Mesenchymal stem cell (in vitro differentiated cells and primary cell): ENCODE measurements at regions not wholly inside any gene's neighbourhood (a gene's known extent, or its start where the extent isn't known, plus 50 kb on each side); places are given as distances from the start of the nearest gene placed in this dataset.
A peak's percentile ranks its signal among the peaks of the same experiment; 100 is the strongest.

Experiments used
- DNase-seq: peaks from one replicate; pipeline ENCODE4 v3.0.0-alpha.2; 2013
- H2AFZ ChIP-seq: one replicate; pipeline ENCODE4 v1.6.1; 2013; ENCODE audit warnings: low read depth, mild to moderate bottlenecking, control low read depth, inconsistent platforms, low read length, moderate library complexity
- H2AK5ac ChIP-seq: 2 replicates; pipeline ENCODE4 v1.6.1; 2013; ENCODE audit warnings: low read length, moderate library complexity, mild to moderate bottlenecking, inconsistent platforms; ENCODE audit not compliant: severe bottlenecking
- H2BK120ac ChIP-seq: one replicate; pipeline ENCODE4 v1.6.1; 2013; ENCODE audit warnings: low read depth, mild to moderate bottlenecking, inconsistent platforms, low read length, moderate library complexity
- H2BK12ac ChIP-seq, 2 experiments: one replicate each; pipeline ENCODE4 v1.6.1; 2013; ENCODE audit warnings: inconsistent platforms in 2 of 2, low read length in 2 of 2, mild to moderate bottlenecking in 2 of 2, moderate library complexity in 2 of 2, control low read depth in 1 of 2
- H2BK15ac ChIP-seq: one replicate; pipeline ENCODE4 v1.6.1; 2013; ENCODE audit warnings: mild to moderate bottlenecking, low read depth, inconsistent platforms; ENCODE audit not compliant: poor library complexity, severe bottlenecking
- H2BK5ac ChIP-seq: 2 replicates; pipeline ENCODE4 v1.6.1; 2013; ENCODE audit warnings: low read depth, mild to moderate bottlenecking, low read length, control low read depth, inconsistent platforms; ENCODE audit not compliant: poor library complexity, severe bottlenecking
- H3K14ac ChIP-seq, 2 experiments: one replicate each; pipeline ENCODE4 v1.6.1; 2013; ENCODE audit warnings: inconsistent platforms in 2 of 2, low read length in 2 of 2, control low read depth in 1 of 2, mild to moderate bottlenecking in 1 of 2, moderate library complexity in 1 of 2
- H3K18ac ChIP-seq, 2 experiments: one replicate each; pipeline ENCODE4 v1.6.1; 2013; ENCODE audit warnings: inconsistent platforms in 2 of 2, low read length in 2 of 2, control low read depth in 1 of 2, low read depth in 1 of 2, mild to moderate bottlenecking in 1 of 2
- H3K23ac ChIP-seq, 2 experiments: one replicate each; pipeline ENCODE4 v1.6.1; 2013; ENCODE audit warnings: inconsistent platforms in 2 of 2, low read length in 2 of 2, mild to moderate bottlenecking in 2 of 2, moderate library complexity in 2 of 2, control low read depth in 1 of 2
- H3K27ac ChIP-seq: 2 replicates; pipeline ENCODE4 v1.5.1; 2013; ENCODE audit warnings: mild to moderate bottlenecking, moderate library complexity, low read length, control low read depth, inconsistent platforms; ENCODE audit not compliant: poor library complexity, severe bottlenecking
- H3K27me3 ChIP-seq, 2 experiments: 2 replicates each; pipeline versions ENCODE4 v1.6.1 to v1.7.0; 2013; ENCODE audit warnings: low read length in 2 of 2, mild to moderate bottlenecking in 2 of 2, moderate library complexity in 2 of 2, control low read depth in 1 of 2, inconsistent platforms in 1 of 2; ENCODE audit not compliant: control insufficient read depth in 1 of 2, insufficient read depth in 1 of 2
- H3K36me3 ChIP-seq, 2 experiments: 2 replicates each; pipeline versions ENCODE4 v1.6.1 to v1.7.0; 2013; ENCODE audit warnings: low read length in 2 of 2, control low read depth in 1 of 2, inconsistent platforms in 1 of 2, low read depth in 1 of 2, mild to moderate bottlenecking in 1 of 2; ENCODE audit not compliant: insufficient read depth in 2 of 2, control insufficient read depth in 1 of 2
- H3K4ac ChIP-seq, 2 experiments: one replicate each; pipeline ENCODE4 v1.6.1; 2013; ENCODE audit warnings: inconsistent platforms in 2 of 2, low read length in 2 of 2, mild to moderate bottlenecking in 2 of 2, moderate library complexity in 2 of 2, control low read depth in 1 of 2, low read depth in 1 of 2
- H3K4me1 ChIP-seq: 2 replicates; pipeline ENCODE4 v1.6.1; 2013; ENCODE audit warnings: low read depth, low read length, control low read depth; ENCODE audit not compliant: control insufficient read depth, insufficient read depth
- H3K4me2 ChIP-seq: 2 replicates; pipeline ENCODE4 v1.6.1; 2013; ENCODE audit warnings: low read length, mild to moderate bottlenecking, inconsistent platforms; ENCODE audit not compliant: poor library complexity, severe bottlenecking
- H3K4me3 ChIP-seq, 2 experiments: 2 replicates each; pipeline versions ENCODE4 v1.5.1 to v1.7.0; 2013; ENCODE audit warnings: low read length in 2 of 2, mild to moderate bottlenecking in 2 of 2, control low read depth in 1 of 2, low read depth in 1 of 2; ENCODE audit not compliant: insufficient read depth in 1 of 2
- H3K79me1 ChIP-seq: replicated peaks from 2 replicates; pipeline ENCODE4 v1.6.1; 2013; ENCODE audit warnings: mild to moderate bottlenecking, control low read depth, low read length, inconsistent platforms; ENCODE audit not compliant: poor library complexity, severe bottlenecking
- H3K9ac ChIP-seq: 2 replicates; pipeline ENCODE4 v1.7.0; 2013; ENCODE audit warnings: mild to moderate bottlenecking, low read length, moderate library complexity
- H3K9me3 ChIP-seq: 2 replicates; pipeline ENCODE4 v1.7.0; 2013; ENCODE audit warnings: mild to moderate bottlenecking, low read length; ENCODE audit not compliant: control insufficient read depth
- H4K8ac ChIP-seq: one replicate; pipeline ENCODE4 v1.6.1; 2013; ENCODE audit warnings: inconsistent platforms, mild to moderate bottlenecking, low read length, moderate library complexity
- H4K91ac ChIP-seq: one replicate; pipeline ENCODE4 v1.6.1; 2013; ENCODE audit warnings: mild to moderate bottlenecking, low read length, inconsistent platforms
- WGBS: methylation state at CpG from one replicate; pipeline ENCODE4 v1.1.7; 2013; ENCODE audit warnings: mixed read lengths; 5-methylcytosine and 5-hydroxymethylcytosine counted together

DNA sequence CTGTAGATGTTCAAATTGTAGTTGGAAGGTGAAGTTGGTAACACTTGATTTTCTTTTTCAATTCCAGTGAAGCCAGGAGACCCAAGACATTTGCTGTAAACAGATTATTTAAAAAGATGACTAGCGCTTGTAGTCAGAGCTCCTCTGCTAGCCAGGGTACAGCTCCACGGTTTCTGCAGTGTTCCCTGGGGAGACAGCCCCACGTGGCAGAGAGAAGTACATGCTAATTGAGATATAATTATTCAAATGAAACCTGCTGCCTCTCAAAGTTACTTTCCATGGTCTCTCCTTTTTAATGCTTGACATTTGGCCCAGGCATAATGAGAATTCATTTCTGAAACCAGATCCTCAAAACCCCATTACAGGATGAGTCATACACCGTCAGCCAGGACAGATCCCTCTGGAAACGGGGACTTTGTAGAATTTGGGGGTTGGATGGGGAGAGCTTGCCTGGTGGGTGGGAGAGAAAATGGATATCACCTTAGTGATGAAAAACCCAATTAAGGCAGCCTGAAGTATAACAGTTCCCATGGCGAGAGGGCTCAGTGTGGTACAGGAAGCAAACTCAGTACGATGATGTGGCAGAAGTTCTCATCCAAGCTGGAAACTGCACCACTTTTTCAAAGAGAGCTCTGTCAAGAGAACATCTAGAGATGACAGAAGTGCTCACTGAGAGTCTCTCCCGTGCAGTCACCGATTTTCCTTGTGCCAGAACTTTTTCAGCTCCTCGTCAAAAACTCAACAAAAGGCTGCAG, 637.7 kb upstream of the TMEM132C start:
- Histone ChIP-seq H2BK120ac (no peak overlapping the region), H4K8ac (no peak overlapping the region), H3K4me1 (no peaks in the 10 kb centered on the region), H3K27ac (no peak overlapping the region), H2AFZ (no peak overlapping the region), H3K23ac (no peak overlapping the region), H3K4me3 (peak overlapping the region in 1 of 2 experiments; percentile 33), H4K91ac (no peak overlapping the region), H3K36me3 (no peaks in the 10 kb centered on the region), H3K14ac (no peak overlapping the region), H3K27me3 (peaks cover 0 to 4% of the 10 kb centered on the region in 2 experiments), H2BK5ac (no peak overlapping the region), H3K9me3 (no peaks in the 10 kb centered on the region), H3K4ac (no peak overlapping the region), H2BK12ac (no peak overlapping the region), H3K79me1 (no peaks in the 10 kb centered on the region), H2AK5ac (no peak overlapping the region), H3K18ac (no peak overlapping the region), H3K9ac (peak overlapping the region; percentile 39), H2BK15ac (no peak overlapping the region), H3K4me2 (no peak overlapping the region)
- DNase-seq = no peak
- 70% methylated on average over 8 of the region's 10 CpGs for WGBS

DNA sequence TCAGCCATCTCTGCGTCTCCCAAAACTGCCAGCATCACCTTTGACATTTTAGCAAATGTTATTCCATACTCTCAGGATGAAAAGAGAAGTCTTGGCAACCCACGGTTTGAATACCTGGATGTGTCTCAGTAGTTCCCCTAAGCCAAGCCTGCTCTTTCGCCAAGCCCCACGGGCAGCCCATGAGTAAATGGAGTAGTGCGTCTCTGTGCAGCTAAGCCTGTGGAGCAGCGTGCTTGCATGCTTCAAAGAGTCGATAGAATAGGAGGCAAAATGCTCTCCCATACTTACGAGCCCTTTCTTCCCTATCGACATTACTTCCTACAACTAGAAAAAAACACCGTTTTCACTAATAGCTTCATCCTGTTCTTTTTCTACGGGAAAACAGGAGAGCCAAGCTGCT, 634.5 kb upstream of the TMEM132C start:
- Histone ChIP-seq H2BK5ac (no peak overlapping the region), H3K14ac (no peak overlapping the region), H2AK5ac (no peak overlapping the region), H2AFZ (no peak overlapping the region), H2BK15ac (no peak overlapping the region), H3K27ac (no peak overlapping the region), H3K4ac (no peak overlapping the region), H3K23ac (no peak overlapping the region), H2BK120ac (no peak overlapping the region), H3K4me1 (no peaks in the 10 kb centered on the region), H3K4me3 (no peak overlapping the region), H3K27me3 (peaks cover 0 to 4% of the 10 kb centered on the region in 2 experiments), H3K4me2 (no peak overlapping the region), H3K9me3 (no peaks in the 10 kb centered on the region), H4K8ac (no peak overlapping the region), H3K18ac (no peak overlapping the region), H3K9ac (no peak overlapping the region), H3K36me3 (no peaks in the 10 kb centered on the region), H2BK12ac (no peak overlapping the region), H4K91ac (no peak overlapping the region), H3K79me1 (no peaks in the 10 kb centered on the region)
- 87% methylated on average over 10 of the region's 11 CpGs for WGBS
- DNase-seq = no peak

DNA sequence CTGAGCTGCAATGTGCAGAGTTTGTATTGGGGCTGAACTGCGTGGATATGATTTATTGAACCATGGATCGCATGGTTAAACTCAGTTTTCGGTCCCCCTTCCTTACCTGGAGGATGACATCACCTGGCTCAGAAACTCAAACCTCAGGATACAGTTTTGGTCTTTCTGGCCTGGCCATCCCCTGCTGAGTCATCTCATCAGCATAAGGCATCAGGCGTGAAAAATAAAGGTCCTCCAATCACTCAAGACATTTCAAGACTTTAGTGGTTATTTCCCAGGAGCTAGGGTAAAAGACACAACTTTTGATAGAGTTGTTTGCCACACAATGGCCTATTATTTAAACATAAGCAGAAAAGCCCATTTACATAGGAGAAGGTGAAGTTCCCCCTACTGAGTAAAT, 631.1 kb upstream of the TMEM132C start:
- no peak overlapping the region for H2BK5ac ChIP-seq
- no peak overlapping the region for H2AK5ac ChIP-seq
- H3K9me3 ChIP-seq = no peaks in the 10 kb centered on the region
- no peaks in the 10 kb centered on the region for H3K4me1 ChIP-seq
- peaks cover 0 to 4% of the 10 kb centered on the region in 2 experiments for H3K27me3 ChIP-seq
- H3K9ac ChIP-seq = no peak overlapping the region
- no peak overlapping the region for H2BK120ac ChIP-seq
- H3K14ac ChIP-seq = no peak overlapping the region
- no peak overlapping the region for H3K27ac ChIP-seq
- H3K79me1 ChIP-seq = no peaks in the 10 kb centered on the region
- H3K4me3 ChIP-seq = no peak overlapping the region
- DNase-seq = no peak
- no peak overlapping the region for H4K8ac ChIP-seq
- H3K36me3 ChIP-seq = no peaks in the 10 kb centered on the region
- H2BK12ac ChIP-seq = no peak overlapping the region
- no peak overlapping the region for H3K23ac ChIP-seq
- no peak overlapping the region for H2AFZ ChIP-seq
- WGBS = 94% methylated on average over 3 of the region's 4 CpGs
- H2BK15ac ChIP-seq = no peak overlapping the region
- no peak overlapping the region for H4K91ac ChIP-seq
- no peak overlapping the region for H3K4ac ChIP-seq
- H3K18ac ChIP-seq = no peak overlapping the region
- H3K4me2 ChIP-seq = no peak overlapping the region

DNA sequence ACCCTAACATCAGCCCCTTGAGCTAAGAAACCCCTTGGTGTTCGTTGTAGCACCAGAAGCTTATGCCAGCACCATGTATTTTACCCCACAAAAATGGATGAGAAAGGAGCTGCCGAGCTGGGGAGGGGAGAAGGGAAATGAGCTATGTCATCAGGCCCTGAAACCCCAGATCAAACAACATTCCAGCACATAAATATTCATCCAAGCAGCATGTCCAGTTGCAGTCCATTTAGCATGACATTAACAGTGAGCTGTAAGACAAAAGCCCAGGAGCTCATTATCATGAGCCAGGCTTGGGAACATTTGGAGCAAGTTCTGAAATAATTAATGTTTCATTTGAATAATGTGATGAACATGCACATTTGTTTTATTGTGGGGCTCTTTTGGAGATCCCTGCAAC, 630.1 kb upstream of the TMEM132C start:
- Histone ChIP-seq H4K91ac (no peak overlapping the region), H2BK5ac (no peak overlapping the region), H3K18ac (no peak overlapping the region), H3K4ac (no peak overlapping the region), H3K27me3 (peaks cover 0 to 3% of the 10 kb centered on the region in 2 experiments), H3K23ac (no peak overlapping the region), H2BK120ac (no peak overlapping the region), H2AK5ac (no peak overlapping the region), H3K27ac (no peak overlapping the region), H2BK12ac (no peak overlapping the region), H3K79me1 (no peaks in the 10 kb centered on the region), H2BK15ac (no peak overlapping the region), H3K14ac (no peak overlapping the region), H3K4me2 (no peak overlapping the region), H3K36me3 (no peaks in the 10 kb centered on the region), H4K8ac (no peak overlapping the region), H3K9me3 (no peaks in the 10 kb centered on the region), H3K4me3 (no peak overlapping the region), H3K9ac (no peak overlapping the region), H3K4me1 (no peaks in the 10 kb centered on the region), H2AFZ (no peak overlapping the region)
- no peak for DNase-seq
- WGBS = 20% methylated on average over 1 of the region's 2 CpGs
